ENCODE measurements at regions not wholly inside any gene's neighbourhood (a gene's known extent, or its start where the extent isn't known, plus 50 kb on each side); places are given as distances from the start of the nearest gene placed in this dataset.

GRCh38 chr1:182200025-182200812 lies 138.7 kb upstream of the ZNF648 start:
- TF ChIP-seq CTCF (IDR thresholded peaks at IDR 0.05) = no peak
- TF ChIP-seq POLR2A (IDR thresholded peaks at IDR 0.05) = no peak
